ENCODE measurements at regions not wholly inside any gene's neighbourhood (a gene's known extent, or its start where the extent isn't known, plus 50 kb on each side); places are given as distances from the start of the nearest gene placed in this dataset.

- H3K4me3 ChIP-seq = no peak overlapping the region
- peak; percentile 27 to 81 (median 69) for TF ChIP-seq CTCF (IDR thresholded peaks at IDR 0.05)
- WGBS, 2 donors = 10% methylated on average over 4 of the region's 4 CpGs
- H3K9me3 ChIP-seq = no peaks in the 10 kb centered on the region
- intact Hi-C loops (cut with DNase I) = loop anchor here in 1 of 10 donors (5.0 kb wide), 1 partner anchor 41 kb away; no protein-coding TSS in a partner anchor
- no peaks in the 10 kb centered on the region for H3K36me3 ChIP-seq
- peaks cover 0 to 3% (median 0%) of the 10 kb centered on the region in 7 donors for H3K27me3 ChIP-seq
- no peak overlapping the region for H3K27ac ChIP-seq
- H3K4me1 ChIP-seq = peaks cover 0 to 5% (median 0%) of the 10 kb centered on the region in 9 donors
- ATAC-seq (no peak), DNase-seq (no peak)
Observed at GRCh38 chr1:93021539-93022134, 57.4 kb upstream of the MTF2 start.

GRCh38 chr1:93022580-93022979 lies 56.5 kb upstream of the MTF2 start:
- ATAC-seq (no peak), DNase-seq (no peak)
- TF ChIP-seq CTCF (IDR thresholded peaks at IDR 0.05) = no peak
- peaks cover 0 to 3% (median 0%) of the 10 kb centered on the region in 7 donors for H3K27me3 ChIP-seq
- peaks cover 0 to 5% (median 0%) of the 10 kb centered on the region in 9 donors for H3K4me1 ChIP-seq
- no peak overlapping the region for H3K27ac ChIP-seq
- H3K9me3 ChIP-seq = no peaks in the 10 kb centered on the region
- WGBS, 2 donors = 96 to 97% methylated on average over 1 of the region's 1 CpG
- intact Hi-C loops (cut with DNase I) = loop anchor here in 1 of 10 donors (5.0 kb wide), 1 partner anchor 40 kb away; no protein-coding TSS in a partner anchor
- H3K4me3 ChIP-seq = no peak overlapping the region
- no peaks in the 10 kb centered on the region for H3K36me3 ChIP-seq

- H3K36me3 ChIP-seq = no peaks in the 10 kb centered on the region
- H3K4me1 ChIP-seq = peaks cover 0 to 5% (median 0%) of the 10 kb centered on the region in 9 donors
- no peak for ATAC-seq
- intact Hi-C loops (cut with DNase I) = loop anchor here in 1 of 10 donors (5.0 kb wide), 1 partner anchor 39 kb away; no protein-coding TSS in a partner anchor
- WGBS, 2 donors = 45 to 46% methylated on average over 3 of the region's 3 CpGs
- TF ChIP-seq CTCF (IDR thresholded peaks at IDR 0.05) = no peak
- H3K4me3 ChIP-seq = no peak overlapping the region
- peaks cover 0 to 3% (median 0%) of the 10 kb centered on the region in 7 donors for H3K27me3 ChIP-seq
- H3K9me3 ChIP-seq = no peaks in the 10 kb centered on the region
- DNase-seq = no peak
- H3K27ac ChIP-seq = no peak overlapping the region
Observed at GRCh38 chr1:93023281-93023680, 55.8 kb upstream of the MTF2 start.

- Histone ChIP-seq H3K4me1 (peaks cover 0 to 11% (median 0%) of the 10 kb centered on the region in 9 donors), H3K27me3 (peaks cover 0 to 3% (median 0%) of the 10 kb centered on the region in 7 donors), H3K27ac (no peak overlapping the region), H3K9me3 (no peaks in the 10 kb centered on the region), H3K36me3 (no peaks in the 10 kb centered on the region), H3K4me3 (no peak overlapping the region)
- ATAC-seq = no peak
- DNase-seq = no peak
- 38 to 45% methylated on average over 3 of the region's 3 CpGs for WGBS, 2 donors
- intact Hi-C loops (cut with DNase I) = no loop called here
- TF ChIP-seq CTCF (IDR thresholded peaks at IDR 0.05) = no peak
Observed at GRCh38 chr1:93025572-93025971, 53.5 kb upstream of the MTF2 start.

Measured in heart right ventricle (tissue), 16 donors.